GM13976 (cell line): ENCODE measurements at regions not wholly inside any gene's neighbourhood (a gene's known extent, or its start where the extent isn't known, plus 50 kb on each side); places are given as distances from the start of the nearest gene placed in this dataset.

Experiments
- DNase-seq: peaks from one replicate; pipeline ENCODE4 v3.0.0; 2012; ENCODE audit warnings: low spot score
- CTCF ChIP-seq: IDR thresholded peaks from 2 replicates; pipeline ENCODE4 v1.5.1; 2012; ENCODE audit warnings: borderline replicate concordance, mild to moderate bottlenecking; ENCODE audit not compliant: insufficient read depth; ENCODE audit errors: extremely low read depth, missing control alignments, control extremely low read depth
- in situ Hi-C: fragments of 300-500 bp; cut with MboI; formaldehyde crosslinking; loops from one replicate; pipeline ENCODE4 v1.12.0; 2022; ENCODE audit warnings: low sequenced_read_pairs, mixed read lengths, inconsistent platforms; ENCODE audit not compliant: unreplicated experiment

GRCh38 chr5:167614294-167615021 lies 677.0 kb upstream of the WWC1 start:
- in situ Hi-C loops: no loop called here
- no peak for TF ChIP-seq CTCF
- no peak for DNase-seq

DNA sequence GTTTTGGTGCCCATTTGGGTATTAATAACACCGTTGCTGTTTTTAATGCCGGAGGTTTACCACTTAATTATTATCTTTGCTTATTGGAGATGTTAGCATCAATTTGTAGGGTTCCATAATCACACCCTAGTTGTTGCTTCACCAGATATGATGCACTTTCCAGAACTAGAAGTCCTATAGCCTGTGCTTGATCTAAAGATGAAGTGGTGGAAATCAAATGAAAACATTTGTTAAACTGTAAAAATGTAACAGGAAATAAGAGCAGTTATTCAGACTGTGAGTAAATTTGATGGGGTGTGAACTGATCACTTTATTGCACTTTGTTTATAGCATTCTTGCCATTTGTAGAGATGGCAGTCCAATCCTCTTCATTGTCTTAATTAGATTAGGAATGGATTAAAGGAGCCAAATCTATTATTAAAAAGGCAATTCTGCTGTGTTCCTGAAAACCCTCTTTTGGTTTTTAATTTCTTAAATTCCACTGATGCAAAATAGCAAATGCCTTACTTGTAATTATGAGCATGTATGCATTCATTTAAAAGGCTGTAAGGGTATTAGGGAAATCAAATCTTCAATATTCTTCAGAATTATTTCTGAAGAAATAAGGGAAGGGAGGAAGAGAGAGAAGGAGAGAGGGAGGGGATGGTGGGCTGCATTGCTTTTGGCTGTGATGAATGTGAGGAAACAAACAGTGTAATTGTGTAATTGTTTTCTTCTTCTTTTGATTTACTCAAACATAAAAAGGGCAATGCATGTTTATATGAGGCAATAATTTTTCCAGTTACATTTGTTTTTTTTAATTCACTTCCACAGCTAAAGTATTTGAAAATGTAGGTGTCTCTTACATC lies 675.2 kb upstream of the WWC1 start:
- DNase-seq: no peak
- in situ Hi-C loops: no loop called here
- no peak for TF ChIP-seq CTCF

DNA sequence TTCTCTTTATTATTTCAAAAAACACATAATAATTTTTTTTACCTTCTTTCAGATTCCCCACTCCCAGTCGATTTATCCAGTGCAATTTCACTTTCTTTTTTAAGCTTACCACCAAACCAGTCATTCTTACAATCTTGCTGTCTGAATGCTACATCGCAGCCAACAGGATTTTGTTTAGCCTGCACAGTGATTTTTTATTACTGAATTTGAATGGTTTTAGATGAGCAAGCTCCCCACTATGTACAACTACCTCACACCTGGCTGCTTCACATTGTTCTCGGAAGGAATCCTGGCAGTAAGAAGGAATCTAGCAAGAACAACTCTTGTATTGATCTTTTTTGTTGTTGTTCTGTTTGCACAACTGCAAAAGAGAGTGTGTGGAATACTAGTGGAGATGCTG lies 668.1 kb upstream of the WWC1 start:
- in situ Hi-C loops: no loop called here
- no peak for DNase-seq
- no peak for TF ChIP-seq CTCF

- in situ Hi-C loops: no loop called here
- no peak for DNase-seq
- no peak for TF ChIP-seq CTCF
Observed at GRCh38 chr5:167624053-167624452, 667.4 kb upstream of the WWC1 start.

- DNase-seq: no peak
- in situ Hi-C loops: no loop called here
- no peak for TF ChIP-seq CTCF
Observed at GRCh38 chr5:167626341-167627123, 664.9 kb upstream of the WWC1 start.

DNA sequence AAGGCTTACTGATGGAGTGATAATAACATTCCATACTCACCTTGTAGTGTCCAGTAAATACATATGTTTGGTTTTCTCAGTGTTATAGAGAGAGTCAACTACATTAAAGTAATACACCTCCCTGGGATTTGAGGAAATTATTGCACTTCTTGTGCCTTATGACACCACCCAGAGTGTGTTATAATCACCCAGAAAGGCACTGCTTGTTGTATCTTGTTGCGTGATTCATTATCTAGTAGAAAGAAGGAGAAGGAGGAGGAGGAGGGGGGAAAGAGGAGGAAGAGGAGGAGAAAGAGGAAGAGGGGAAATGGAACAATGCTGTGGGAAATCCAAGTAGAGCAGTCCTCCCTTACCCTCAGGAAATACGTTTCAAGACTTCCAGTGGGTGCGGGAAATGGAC lies 661.8 kb upstream of the WWC1 start:
- no peak for TF ChIP-seq CTCF
- no peak for DNase-seq
- in situ Hi-C loops: no loop called here
